ENCODE measurements at regions not wholly inside any gene's neighbourhood (a gene's known extent, or its start where the extent isn't known, plus 50 kb on each side); places are given as distances from the start of the nearest gene placed in this dataset.

DNA sequence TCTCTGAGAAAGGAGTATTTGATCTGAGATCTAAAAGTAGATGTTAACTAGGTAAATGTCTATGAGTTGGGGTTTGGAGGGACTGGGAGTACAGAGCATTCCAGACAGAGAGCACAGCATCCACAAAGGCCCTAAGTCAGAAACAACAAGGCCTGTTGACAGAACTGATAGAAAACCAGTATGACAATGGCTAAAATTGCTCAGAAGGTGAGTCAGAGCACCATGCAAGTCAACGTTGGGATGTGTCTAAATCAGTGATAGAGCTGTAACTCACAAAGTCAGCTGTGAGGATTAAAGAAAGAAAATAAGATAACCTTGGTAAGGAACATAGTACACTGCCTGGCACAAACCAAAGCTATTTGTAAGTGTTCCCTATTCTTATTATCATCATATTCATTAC lies 124.0 kb downstream of the CETN3 start:
- TF ChIP-seq MYC (IDR thresholded peaks at IDR 0.05; ENCODE audit: low read depth, low read length) (no peak), FOS (IDR thresholded peaks at IDR 0.05; ENCODE audit: borderline replicate concordance, insufficient read depth, low read length) (no peak), EZH2 (IDR thresholded peaks at IDR 0.05; ENCODE audit: borderline replicate concordance, low read depth, low read length, severe bottlenecking) (no peak), CTCF (IDR thresholded peaks at IDR 0.05; ENCODE audit: extremely low read depth in 1 of 2, insufficient read depth in 1 of 2, low read depth in 1 of 2, low read length in 2 of 2) (no peak), POLR2AphosphoS5 (IDR thresholded peaks at IDR 0.05; ENCODE audit: insufficient read depth, low read depth, low read length) (no peak), JUN (IDR thresholded peaks at IDR 0.05; ENCODE audit: borderline replicate concordance, insufficient read depth, insufficient read length, low read depth) (no peak), GATA2 (IDR thresholded peaks at IDR 0.05; ENCODE audit: insufficient read depth, insufficient read length, low read depth, low read length) (no peak), POLR2A (IDR thresholded peaks at IDR 0.05; ENCODE audit: low read depth, low read length) (no peak), MAX (IDR thresholded peaks at IDR 0.05; ENCODE audit: insufficient read depth, insufficient read length) (no peak)
- CTCF ChIA-PET, result no interaction called here
- POLR2A ChIA-PET, result no interaction called here

More for the DNA sequence above, 124.0 kb downstream of the CETN3 start:
- Histone ChIP-seq H3K79me2 (ENCODE audit: control insufficient read depth, insufficient read depth, low read length) (no peaks in the 10 kb centered on the region), H4K20me1 (replicated peaks; ENCODE audit: control insufficient read depth, extremely low read depth, insufficient read depth, low read length) (no peaks in the 10 kb centered on the region), H3K27ac (ENCODE audit: insufficient read depth, low read depth, low read length) (no peak overlapping the region), H2AFZ (ENCODE audit: low read depth, low read length) (no peak overlapping the region), H3K27me3 (ENCODE audit: control insufficient read depth in 2 of 2, insufficient read depth in 2 of 2, low read length in 2 of 2) (peaks cover 0 to 1% of the 10 kb centered on the region in 2 experiments), H3K4me3 (replicated peaks in 1 of 3; ENCODE audit: insufficient read depth in 1 of 3, low read depth in 1 of 3, low read length in 3 of 3) (no peak overlapping the region), H3K4me1 (ENCODE audit: control insufficient read depth, extremely low read depth, insufficient read depth, low read length) (no peaks in the 10 kb centered on the region), H3K9me3 (replicated peaks; ENCODE audit: control insufficient read depth, insufficient read depth, low read length) (no peaks in the 10 kb centered on the region), H3K36me3 (ENCODE audit: control insufficient read depth in 2 of 2, extremely low read depth in 1 of 2, insufficient read depth in 2 of 2, low read length in 2 of 2) (no peaks in the 10 kb centered on the region), H3K9me1 (replicated peaks; ENCODE audit: control insufficient read depth, extremely low read depth, insufficient read depth, low read length) (no peaks in the 10 kb centered on the region), H3K9ac (replicated peaks; ENCODE audit: extremely low read depth, insufficient read depth, low read length) (no peak overlapping the region), H3K4me2 (ENCODE audit: insufficient read depth, low read length) (no peak overlapping the region)
- no TSS peak for BruUV-seq (replicated peaks)
- dilution Hi-C loops (cut with MboI; ENCODE audit: extremely low pct_ligation_motif_present, low sequenced_read_pairs), result no loop called here
- intact Hi-C loops (cut with micrococcal nuclease), result no loop called here
- FAIRE-seq (no peak), DNase-seq (ENCODE audit: low read depth, low spot score) (no peak)

All from endothelial cell of umbilical vein (primary cell).